H54 (cell line): ENCODE measurements at regions not wholly inside any gene's neighbourhood (a gene's known extent, or its start where the extent isn't known, plus 50 kb on each side); places are given as distances from the start of the nearest gene placed in this dataset.
A peak's percentile ranks its signal among the peaks of the same experiment; 100 is the strongest.
"Not testable (repeated sequence)": the region's sequence is repeated elsewhere in the genome, so short reads cannot be mapped to it uniquely, and the experiment has no call there.

Source experiments
- DNase-seq: peaks from one replicate; pipeline ENCODE4 v3.0.0; 2011; ENCODE audit warnings: low spot score, mixed read lengths; ENCODE audit not compliant: insufficient read length
- FAIRE-seq: peaks from 3 replicates; lab custom pipeline; 2011; peaks lifted over from hg19 to GRCh38; lab: Jason Lieb, UNC
- POLR2A ChIP-seq: IDR thresholded peaks from 2 replicates; pipeline ENCODE4 v1.6.1; 2011; ENCODE audit warnings: low read depth, mild to moderate bottlenecking, low read length

DNA sequence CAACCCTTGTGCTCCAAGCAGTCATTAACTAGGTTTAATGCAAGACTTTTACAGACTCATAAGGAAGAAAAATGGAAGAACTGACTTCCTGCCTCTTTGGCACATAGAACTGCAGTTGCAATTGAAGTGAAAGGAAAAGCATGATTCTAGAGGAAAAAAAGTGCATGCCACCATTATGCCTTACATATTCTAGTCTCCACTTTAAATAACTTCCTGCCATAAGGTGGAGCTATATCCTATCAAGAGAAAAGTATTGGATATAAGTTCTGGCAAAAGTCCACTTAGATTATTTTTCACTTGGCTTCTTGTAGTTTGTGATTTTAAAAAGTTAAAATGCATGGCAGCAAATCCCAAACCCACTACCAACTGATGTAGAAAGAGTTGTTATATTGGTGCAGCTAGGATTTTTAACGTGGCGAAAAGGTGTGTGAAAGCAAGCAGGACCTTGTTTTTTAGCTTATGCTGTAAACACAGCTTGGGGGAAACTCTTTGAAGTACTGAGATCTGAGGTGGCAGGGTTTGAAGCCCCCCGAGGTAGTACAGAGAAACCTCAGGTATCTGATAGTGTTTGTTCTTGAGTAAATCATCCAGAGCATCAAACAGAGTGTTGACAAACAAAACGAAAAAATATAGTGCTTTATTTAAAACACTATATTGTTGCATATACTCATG lies 117.9 kb downstream of the ANXA1 start:
- no peak for TF ChIP-seq POLR2A
- DNase-seq = no peak
- FAIRE-seq = peak; percentile 97

DNA sequence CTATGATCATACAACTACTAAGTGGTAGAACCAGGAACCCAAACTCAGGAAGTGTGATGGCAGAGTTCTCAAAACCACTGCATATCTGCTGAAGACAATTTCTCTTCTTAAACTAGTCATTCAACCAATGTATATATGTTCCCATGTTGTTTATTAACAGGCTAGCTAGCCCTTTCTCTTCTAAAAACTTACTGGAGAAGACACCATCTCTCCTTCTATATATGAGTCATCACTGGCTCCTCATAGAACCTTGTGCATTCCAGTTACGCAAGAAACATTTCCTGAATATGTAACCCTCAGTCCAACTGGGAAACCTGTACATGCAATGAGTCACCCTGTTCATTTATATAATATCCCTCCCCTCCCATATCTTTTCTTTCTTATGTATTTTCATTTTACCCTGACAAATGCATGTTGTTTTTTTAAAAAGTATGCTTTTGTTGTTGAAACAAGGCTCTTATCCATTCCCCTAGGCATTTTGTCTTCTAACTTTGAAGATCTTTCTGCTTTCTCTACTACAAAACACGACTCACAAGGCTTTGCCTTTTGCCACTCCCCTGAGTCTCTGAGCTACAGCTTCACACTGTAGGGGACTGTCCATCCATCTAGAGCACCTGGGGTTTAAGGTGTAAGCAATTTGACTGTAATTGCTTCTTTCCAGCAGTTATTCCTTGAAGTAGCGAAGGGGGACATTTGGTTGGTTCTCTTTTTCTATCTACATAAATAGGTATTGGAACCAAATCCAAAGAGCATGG lies 119.5 kb downstream of the ANXA1 start:
- DNase-seq = peak; percentile 19
- peak; percentile 99 for FAIRE-seq
- no peak for TF ChIP-seq POLR2A

DNA sequence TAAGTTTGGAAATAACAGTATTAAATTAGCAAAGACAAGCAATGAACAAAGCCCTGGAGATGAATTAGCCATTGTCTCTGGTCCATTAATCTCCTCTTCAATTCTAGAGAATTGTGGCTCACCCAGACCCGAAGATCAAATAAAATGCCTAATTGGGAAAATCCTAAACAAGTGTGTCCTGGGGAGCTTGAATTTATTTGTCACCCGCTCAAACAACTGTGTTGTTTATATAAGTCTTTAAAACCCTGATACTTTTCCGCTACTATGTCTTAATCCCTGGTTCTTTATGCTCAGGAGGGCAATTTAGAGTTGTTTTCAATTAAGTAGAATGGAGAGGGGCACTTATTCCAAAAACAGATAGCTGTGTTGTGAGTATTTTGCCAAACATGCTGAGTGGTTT lies 128.4 kb downstream of the ANXA1 start:
- FAIRE-seq (no peak), DNase-seq (no peak)
- TF ChIP-seq POLR2A = no peak

- no peak for DNase-seq
- TF ChIP-seq POLR2A = no peak
- FAIRE-seq = no peak
Measured at GRCh38 chr9:73284377-73284776, 132.7 kb downstream of the ANXA1 start.

DNA sequence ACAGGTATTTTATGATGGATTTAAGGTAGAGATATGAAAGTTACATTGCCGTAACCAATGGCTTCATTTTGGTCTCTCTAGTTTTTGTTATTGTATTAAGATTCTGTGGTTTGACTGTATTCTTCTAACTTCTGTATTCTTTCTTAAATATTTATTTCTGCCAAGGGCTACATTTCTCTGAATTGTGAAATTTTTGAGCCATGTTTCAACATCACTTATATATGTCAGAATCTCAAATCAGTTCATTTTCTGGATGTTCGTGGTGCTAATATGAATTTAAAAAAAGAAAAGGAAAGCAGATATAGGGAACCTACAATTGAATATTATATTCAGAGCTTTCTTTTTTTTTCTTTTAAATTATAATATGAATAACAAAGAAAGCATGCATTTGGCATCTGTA lies 142.7 kb downstream of the ANXA1 start:
- DNase-seq = no peak
- no peak for FAIRE-seq
- TF ChIP-seq POLR2A = no peak

- FAIRE-seq (peak; percentile 36), DNase-seq (no peak)
- TF ChIP-seq POLR2A = no peak
Measured at GRCh38 chr9:73325983-73326382, 174.3 kb downstream of the ANXA1 start.

GRCh38 chr9:73327149-73327548 lies 175.5 kb downstream of the ANXA1 start:
- no peak for TF ChIP-seq POLR2A
- FAIRE-seq = no peak
- no peak for DNase-seq

DNA sequence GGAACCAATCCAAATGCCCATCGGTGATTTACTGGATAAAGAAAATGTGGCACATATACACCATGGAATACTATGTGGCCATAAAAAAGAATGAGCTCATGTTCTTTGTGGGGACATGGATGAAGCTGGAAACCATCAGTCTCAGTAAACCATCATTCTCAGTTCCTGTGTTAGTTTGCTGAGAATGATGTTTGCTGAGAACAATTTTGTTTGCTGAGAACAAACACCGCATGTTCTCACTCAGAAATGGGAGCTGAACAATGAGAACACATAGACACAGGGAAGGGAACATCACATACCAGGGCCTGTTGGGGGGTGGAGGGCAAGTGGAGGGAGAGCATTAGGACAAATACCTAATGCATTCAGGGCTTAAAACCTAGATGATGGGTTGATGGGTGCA lies 185.5 kb downstream of the ANXA1 start:
- FAIRE-seq, DNase-seq: not testable (repeated sequence)

- FAIRE-seq (peak; percentile 69), DNase-seq (no peak)
- TF ChIP-seq POLR2A = no peak
Measured at GRCh38 chr9:73344060-73344459, 192.4 kb downstream of the ANXA1 start.

GRCh38 chr9:73347123-73347522 lies 195.5 kb downstream of the ANXA1 start:
- DNase-seq (no peak), FAIRE-seq (no peak)
- TF ChIP-seq POLR2A = no peak

DNA sequence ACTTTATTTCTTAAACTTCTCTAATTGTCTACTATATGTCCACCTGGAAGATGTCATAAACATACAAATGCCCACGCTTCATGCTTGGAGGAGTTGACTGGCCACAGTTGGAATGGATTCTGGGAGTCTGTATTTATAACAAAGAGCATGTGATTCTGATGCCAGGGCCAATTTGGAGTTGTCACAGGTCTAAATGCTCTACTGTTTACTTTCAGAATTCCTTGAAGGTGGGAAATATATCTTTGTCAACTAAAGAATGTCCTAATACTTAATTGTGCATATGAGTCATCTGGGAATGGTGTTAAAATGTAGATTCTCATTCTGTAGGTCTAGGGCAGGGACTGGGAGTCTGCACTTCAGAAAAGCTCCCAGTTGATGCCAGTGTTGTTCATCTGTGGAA lies 196.1 kb downstream of the ANXA1 start:
- FAIRE-seq = no peak
- no peak for DNase-seq
- no peak for TF ChIP-seq POLR2A

GRCh38 chr9:73348471-73348870 lies 196.8 kb downstream of the ANXA1 start:
- no peak for FAIRE-seq
- no peak for DNase-seq
- no peak for TF ChIP-seq POLR2A

- TF ChIP-seq POLR2A = no peak
- FAIRE-seq (no peak), DNase-seq (no peak)
Measured at GRCh38 chr9:73349476-73349875, 197.8 kb downstream of the ANXA1 start.

DNA sequence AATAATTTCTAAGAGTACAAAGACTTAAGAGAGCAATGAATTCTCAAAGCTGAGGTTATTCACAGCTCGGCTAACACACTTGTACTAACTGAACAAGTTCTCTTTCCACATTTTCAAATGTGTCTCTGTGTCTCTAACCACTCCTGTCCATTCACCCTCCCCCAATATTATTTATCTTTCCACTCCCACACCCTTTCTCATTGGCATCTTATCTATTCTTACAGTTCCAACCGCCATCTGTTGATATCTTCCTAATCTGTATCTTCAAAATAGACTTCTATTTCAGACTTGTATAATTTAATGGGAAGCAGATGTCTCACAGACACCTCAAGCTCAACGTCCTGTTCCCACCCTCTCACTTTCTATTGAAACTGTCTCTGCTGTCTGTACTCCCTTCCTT lies 205.9 kb downstream of the ANXA1 start:
- no peak for TF ChIP-seq POLR2A
- FAIRE-seq (no peak), DNase-seq (no peak)

DNA sequence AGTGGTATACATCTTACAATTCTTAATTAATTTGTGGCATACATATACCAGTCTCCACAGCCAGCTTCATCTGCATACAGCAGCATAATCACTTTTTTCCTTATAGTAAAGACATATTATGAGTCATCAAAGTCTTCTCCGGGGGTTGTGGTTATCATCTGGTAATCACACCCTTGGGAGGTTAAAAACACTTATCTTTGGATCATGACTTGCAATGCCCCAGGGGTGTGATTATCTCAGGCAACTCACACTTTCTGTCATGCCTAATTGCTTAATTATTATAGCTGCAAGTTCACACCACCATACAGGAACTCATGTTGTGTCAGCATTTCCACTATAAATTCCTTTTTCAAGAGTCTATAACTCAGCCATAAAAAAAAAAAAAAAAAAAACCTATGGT lies 218.4 kb downstream of the ANXA1 start:
- no peak for TF ChIP-seq POLR2A
- FAIRE-seq = no peak
- DNase-seq = no peak
